GM19397 (cell line): ENCODE measurements at regions not wholly inside any gene's neighbourhood (a gene's known extent, or its start where the extent isn't known, plus 50 kb on each side); places are given as distances from the start of the nearest gene placed in this dataset.

ENCODE experiments used
- ATAC-seq: cut with Tn5 transposase; IDR thresholded peaks from one replicate; pipeline ENCODE4 v1.9.1; 2021; ENCODE audit warnings: mild to moderate bottlenecking, moderate library complexity; ENCODE audit not compliant: unreplicated experiment

- no peak for ATAC-seq
Measured at GRCh38 chr9:107759009-107759822, 269.6 kb upstream of the KLF4 start.

DNA sequence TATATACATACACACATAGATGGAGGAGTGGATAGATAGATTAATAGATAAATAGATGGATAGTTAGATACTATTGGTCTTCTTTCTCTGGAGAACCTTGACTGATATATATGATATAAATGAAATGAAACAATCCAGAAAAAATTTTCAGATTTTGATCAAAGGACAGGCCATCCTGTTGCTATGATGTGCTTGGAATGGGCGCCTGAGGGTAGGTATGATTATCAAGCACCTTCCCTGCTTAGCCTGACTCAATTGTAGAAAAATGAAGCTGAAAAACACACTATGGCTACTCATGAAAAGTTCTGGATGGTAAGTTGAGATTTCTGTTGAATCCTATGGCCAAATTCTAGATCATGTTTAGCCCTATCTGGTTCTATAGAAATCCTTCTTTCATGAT is 266.5 kb upstream of the KLF4 start:
- ATAC-seq = no peak

- no peak for ATAC-seq
Measured at GRCh38 chr9:107755246-107755645, 265.7 kb upstream of the KLF4 start.

- peak; percentile 78 for ATAC-seq
Measured at GRCh38 chr9:107751567-107752210, 262.1 kb upstream of the KLF4 start.

GRCh38 chr9:107750741-107751566 is 261.4 kb upstream of the KLF4 start:
- ATAC-seq = no peak

DNA sequence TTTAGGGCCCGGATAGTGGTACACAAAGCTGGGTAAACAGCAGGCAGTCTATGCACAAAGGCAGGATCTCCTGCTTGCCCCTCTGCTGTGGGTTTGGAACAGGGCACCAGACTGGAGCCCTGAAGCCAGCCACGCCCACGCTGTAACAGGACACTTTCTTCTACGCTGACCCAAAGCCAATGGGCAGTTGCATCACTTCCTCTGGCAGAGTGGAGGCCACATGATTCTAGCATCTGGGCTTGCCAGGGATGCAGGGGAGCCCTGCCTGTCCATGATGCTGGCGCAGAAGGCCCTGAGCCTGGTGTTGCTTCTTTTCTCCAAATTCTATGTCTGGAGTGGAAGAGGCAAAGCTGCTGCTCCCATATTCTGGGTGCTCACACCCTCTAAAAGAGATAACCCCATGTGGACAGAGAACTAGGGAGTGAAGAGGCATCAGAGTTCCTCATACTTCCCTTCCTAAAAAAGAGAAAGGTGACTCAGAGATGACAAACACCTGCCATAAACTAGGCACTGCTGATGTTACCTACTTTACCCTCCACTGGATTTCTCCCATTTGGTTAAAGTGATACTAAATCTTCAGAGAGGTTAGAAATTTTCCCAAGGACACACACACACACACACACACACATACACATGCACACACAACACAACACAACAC is 260.3 kb upstream of the KLF4 start:
- ATAC-seq = no peak

- ATAC-seq = no peak
Measured at GRCh38 chr9:107744873-107745272, 255.3 kb upstream of the KLF4 start.

- no peak for ATAC-seq
Measured at GRCh38 chr9:107742531-107743309, 253.2 kb upstream of the KLF4 start.

DNA sequence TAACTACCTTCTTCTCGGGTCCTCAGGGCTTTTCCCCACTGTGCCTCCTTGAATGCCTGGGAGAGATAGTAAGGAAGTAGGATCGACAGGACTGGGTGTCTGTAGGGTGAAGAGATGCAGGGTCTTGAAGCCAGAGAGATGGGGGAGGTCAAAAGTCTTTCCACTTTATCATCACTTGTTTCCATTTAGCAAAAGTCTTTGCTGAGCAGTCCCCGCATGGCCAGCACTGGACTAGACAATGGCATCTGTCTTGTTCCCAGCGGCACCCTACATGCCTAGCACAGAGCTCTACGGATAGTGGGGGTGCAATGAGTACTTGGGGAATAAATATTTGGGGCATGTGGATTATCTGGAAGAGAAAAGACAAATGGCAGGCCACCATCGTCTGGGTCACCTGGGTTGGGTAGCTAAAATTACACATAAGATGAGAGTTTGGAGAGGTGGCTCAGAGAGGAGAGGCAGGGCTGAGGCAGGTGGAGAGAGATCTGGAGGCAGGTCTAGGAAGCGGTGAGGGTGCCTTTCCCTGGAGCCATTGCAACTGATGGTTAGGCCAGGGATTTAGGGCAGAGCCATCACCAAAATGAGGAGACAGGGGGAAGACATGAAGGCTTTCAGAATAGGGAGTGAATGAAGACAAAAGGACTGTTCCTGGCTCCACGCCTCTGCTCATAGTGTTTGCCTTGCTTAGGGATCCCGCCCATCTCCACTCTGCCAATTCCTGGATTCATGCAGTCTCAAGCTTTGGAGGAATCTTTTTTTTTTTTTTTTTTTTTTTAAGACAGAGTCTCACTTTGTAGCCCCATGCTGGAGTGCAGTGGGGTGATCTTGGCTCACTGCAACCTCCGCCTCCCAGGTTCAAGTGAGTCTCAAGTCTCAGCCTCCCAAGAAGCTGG is 250.8 kb upstream of the KLF4 start:
- ATAC-seq = no peak

GRCh38 chr9:107739601-107740082 is 250.1 kb upstream of the KLF4 start:
- ATAC-seq = no peak

- ATAC-seq = no peak
Measured at GRCh38 chr9:107738789-107739188, 249.2 kb upstream of the KLF4 start.

DNA sequence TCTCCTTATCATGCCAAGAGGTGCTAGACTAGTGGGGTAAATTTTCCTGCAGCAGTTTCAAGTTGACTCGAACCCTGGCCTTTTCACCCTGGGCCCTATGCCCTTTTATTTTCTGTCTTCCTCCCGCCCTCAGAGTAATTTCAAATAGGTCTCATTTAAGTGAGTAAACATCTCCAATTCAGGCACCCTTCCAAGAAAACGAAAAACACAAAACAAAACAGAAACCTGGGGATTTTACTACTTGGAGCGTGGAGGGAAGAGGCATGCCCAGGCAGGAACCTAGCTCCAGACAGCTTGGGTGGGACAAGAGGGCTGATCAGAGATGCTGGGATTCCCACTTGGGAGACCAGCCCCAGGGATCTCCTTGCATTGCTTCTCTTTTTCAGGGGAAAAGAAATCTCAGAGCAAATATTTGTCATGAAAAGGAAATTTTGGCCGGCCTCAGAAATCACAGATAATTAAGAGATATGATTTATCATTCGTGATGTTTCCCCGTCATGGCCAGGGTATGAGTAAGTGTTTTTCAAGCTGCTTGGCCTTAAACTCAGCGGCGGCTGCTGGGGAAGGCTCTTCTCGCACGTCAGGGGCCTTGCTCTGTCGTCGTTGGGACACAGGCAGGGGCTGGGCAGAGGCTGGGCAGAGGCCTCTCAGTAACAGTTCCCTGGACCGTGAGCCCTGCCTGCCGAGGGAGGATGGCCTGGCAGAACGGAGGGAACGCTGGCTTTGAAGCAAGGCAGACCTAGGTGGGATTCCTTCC is 248.6 kb upstream of the KLF4 start:
- ATAC-seq = no peak

GRCh38 chr9:107737610-107737986 is 248.0 kb upstream of the KLF4 start:
- no peak for ATAC-seq

GRCh38 chr9:107735821-107736220 is 246.3 kb upstream of the KLF4 start:
- ATAC-seq = no peak

DNA sequence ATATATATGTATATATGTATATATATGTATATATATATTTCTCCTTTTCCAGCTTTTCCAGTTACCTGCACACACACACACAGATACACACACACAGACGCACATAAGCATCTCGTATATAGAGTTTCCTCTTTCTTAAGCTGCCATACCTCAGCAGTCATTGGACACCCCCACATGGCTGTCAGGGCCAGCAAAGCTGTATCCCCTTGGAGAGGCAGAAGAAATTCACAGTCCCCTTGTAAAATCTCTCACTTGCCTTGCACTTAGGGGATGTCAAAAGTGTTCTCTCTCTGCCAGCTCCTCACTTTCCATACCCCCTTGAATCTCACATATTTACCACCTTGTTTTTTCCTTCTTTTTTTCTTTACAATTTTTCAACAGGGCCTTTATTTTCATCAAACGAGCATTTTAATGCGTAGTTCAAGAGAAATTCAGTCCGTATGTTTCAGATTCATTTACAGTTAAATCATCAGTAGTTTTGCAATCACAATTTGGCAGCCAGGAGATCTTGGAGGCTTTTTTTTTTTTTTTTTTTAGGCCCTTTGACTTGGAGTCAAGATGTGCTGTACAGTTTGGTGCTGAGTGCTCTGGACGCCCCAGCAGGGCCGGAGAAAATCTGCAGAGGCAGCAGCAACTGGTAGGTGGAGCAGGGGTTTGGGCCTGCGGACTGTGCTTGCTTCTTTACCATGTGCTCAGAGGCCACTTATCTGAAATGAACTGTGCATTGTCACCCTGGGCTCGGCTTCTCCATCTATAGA is 244.9 kb upstream of the KLF4 start:
- no peak for ATAC-seq

- ATAC-seq = no peak
Measured at GRCh38 chr9:107733523-107733894, 243.9 kb upstream of the KLF4 start.

DNA sequence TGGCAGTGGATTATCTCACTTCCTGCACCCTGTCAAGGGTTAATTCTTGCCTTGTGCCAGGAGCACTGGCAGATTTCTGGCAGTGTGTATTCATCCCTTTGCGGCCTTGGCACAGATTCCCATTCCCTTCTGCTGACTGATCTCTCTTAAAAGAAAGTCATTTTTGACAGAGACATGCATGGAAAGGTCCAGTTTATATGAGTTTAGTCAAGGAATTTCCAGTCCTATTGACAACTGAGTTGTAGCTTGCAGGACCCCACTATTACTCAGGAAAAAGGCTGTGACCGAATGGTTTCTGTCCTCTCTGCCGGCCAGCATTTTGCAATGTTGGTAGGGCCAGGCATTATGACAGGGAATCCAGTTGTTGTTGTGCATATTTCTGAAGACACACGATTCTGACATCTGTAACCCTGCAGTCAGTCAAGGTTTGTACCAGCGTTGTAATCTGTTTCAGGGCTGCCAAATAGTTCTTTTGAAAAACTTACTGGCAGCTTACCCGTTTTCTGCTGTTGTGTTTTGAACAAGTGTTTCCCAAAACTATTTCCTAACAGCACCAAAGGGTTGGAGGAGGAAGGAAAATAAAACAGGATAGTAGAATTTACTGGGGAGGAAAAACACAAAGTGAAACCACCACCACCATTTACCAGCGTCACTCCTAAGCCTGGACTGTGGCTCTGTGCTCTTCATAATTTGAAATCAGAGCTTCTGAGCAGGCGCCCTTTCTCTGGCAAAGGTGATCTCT is 243.4 kb upstream of the KLF4 start:
- ATAC-seq = no peak
